ENCODE measurements at regions not wholly inside any gene's neighbourhood (a gene's known extent, or its start where the extent isn't known, plus 50 kb on each side); places are given as distances from the start of the nearest gene placed in this dataset.

- no peak for DNase-seq (ENCODE audit: low read depth, low spot score)
Measured at GRCh38 chr2:128469203-128469602, 150.5 kb upstream of the HS6ST1 start.

GRCh38 chr2:128469875-128470274 is 151.2 kb upstream of the HS6ST1 start:
- no peak for DNase-seq (ENCODE audit: low read depth, low spot score)

GRCh38 chr2:128472789-128473174 is 154.1 kb upstream of the HS6ST1 start:
- DNase-seq (ENCODE audit: low read depth, low spot score), result no peak

GRCh38 chr2:128473175-128474035 is 154.7 kb upstream of the HS6ST1 start:
- no peak for DNase-seq (ENCODE audit: low read depth, low spot score)

- no peak for DNase-seq (ENCODE audit: low read depth, low spot score)
Measured at GRCh38 chr2:128474036-128474955, 155.6 kb upstream of the HS6ST1 start.

GRCh38 chr2:128474962-128475361 is 156.3 kb upstream of the HS6ST1 start:
- no peak for DNase-seq (ENCODE audit: low read depth, low spot score)

- DNase-seq (ENCODE audit: low read depth, low spot score), result no peak
Measured at GRCh38 chr2:128475427-128476211, 157.0 kb upstream of the HS6ST1 start.

GRCh38 chr2:128477026-128477820 is 158.6 kb upstream of the HS6ST1 start:
- DNase-seq (ENCODE audit: low read depth, low spot score), result no peak

GRCh38 chr2:128477891-128478290 is 159.2 kb upstream of the HS6ST1 start:
- DNase-seq (ENCODE audit: low read depth, low spot score), result no peak

GRCh38 chr2:128485761-128486639 is 167.3 kb upstream of the HS6ST1 start:
- DNase-seq (ENCODE audit: low read depth, low spot score), result no peak

GRCh38 chr2:128486640-128487375 is 168.1 kb upstream of the HS6ST1 start:
- no peak for DNase-seq (ENCODE audit: low read depth, low spot score)

- no peak for DNase-seq (ENCODE audit: low read depth, low spot score)
Measured at GRCh38 chr2:128487650-128488387, 169.2 kb upstream of the HS6ST1 start.

- DNase-seq (ENCODE audit: low read depth, low spot score), result no peak
Measured at GRCh38 chr2:128488434-128488833, 169.8 kb upstream of the HS6ST1 start.

- no peak for DNase-seq (ENCODE audit: low read depth, low spot score)
Measured at GRCh38 chr2:128489526-128490273, 171.0 kb upstream of the HS6ST1 start.

GRCh38 chr2:128490321-128490720 is 171.7 kb upstream of the HS6ST1 start:
- no peak for DNase-seq (ENCODE audit: low read depth, low spot score)

GRCh38 chr2:128490881-128491691 is 172.4 kb upstream of the HS6ST1 start:
- no peak for DNase-seq (ENCODE audit: low read depth, low spot score)

GRCh38 chr2:128491692-128492244 is 173.1 kb upstream of the HS6ST1 start:
- no peak for DNase-seq (ENCODE audit: low read depth, low spot score)

All from smooth muscle cell of the brain vasculature (primary cell).